Motor neuron (in vitro differentiated cells): ENCODE measurements at regions not wholly inside any gene's neighbourhood (a gene's known extent, or its start where the extent isn't known, plus 50 kb on each side); places are given as distances from the start of the nearest gene placed in this dataset.

Source experiments
- ATAC-seq, 8 experiments: fragments of 200-7000 bp; cut with Tn5 transposase; replicated peaks in 6 of 8; 2 replicates each; pipeline ENCODE4 v1.8.0; 2021; ENCODE audit warnings: mild to moderate bottlenecking in 8 of 8, moderate library complexity in 8 of 8
- H3K27ac ChIP-seq, 2 donors: fragments of 250-450 bp; sonication (Bioruptor Pico); 2 replicates each; pipeline ENCODE4 v1.9.0; 2021; ENCODE audit warnings: antibody characterized with exemption in 2 of 2, mild to moderate bottlenecking in 2 of 2, moderate library complexity in 1 of 2
- H3K4me1 ChIP-seq, 2 donors: fragments of 250-450 bp; sonication (Bioruptor Pico); replicated peaks in 1 of 2; 2 replicates each; pipeline ENCODE4 v1.6.1; 2021; ENCODE audit warnings: antibody characterized with exemption in 2 of 2, mild to moderate bottlenecking in 2 of 2, moderate library complexity in 1 of 2
- H3K4me3 ChIP-seq, 5 donors: fragments of 250-450 bp; sonication (Bioruptor Pico); 2 replicates each; pipeline ENCODE4 v1.9.0; 2021; ENCODE audit warnings: antibody characterized with exemption in 5 of 5, mild to moderate bottlenecking in 5 of 5, moderate library complexity in 4 of 5
- WGBS, 10 experiments: fragments of 450-650 bp; shearing (Covaris generic); methylation state at CpG; one replicate each; pipeline ENCODE4 v1.0.0; 2022; 5-methylcytosine and 5-hydroxymethylcytosine counted together
- in situ Hi-C, 9 experiments: fragments of 400-800 bp; cut with MboI; loops; one replicate each; pipeline ENCODE4 v1.15.0; 2021; ENCODE audit warnings: low sequenced_read_pairs in 9 of 9, low pct_unique_long_range_greater_than_20kb in 2 of 9; ENCODE audit not compliant: unreplicated experiment in 9 of 9

DNA sequence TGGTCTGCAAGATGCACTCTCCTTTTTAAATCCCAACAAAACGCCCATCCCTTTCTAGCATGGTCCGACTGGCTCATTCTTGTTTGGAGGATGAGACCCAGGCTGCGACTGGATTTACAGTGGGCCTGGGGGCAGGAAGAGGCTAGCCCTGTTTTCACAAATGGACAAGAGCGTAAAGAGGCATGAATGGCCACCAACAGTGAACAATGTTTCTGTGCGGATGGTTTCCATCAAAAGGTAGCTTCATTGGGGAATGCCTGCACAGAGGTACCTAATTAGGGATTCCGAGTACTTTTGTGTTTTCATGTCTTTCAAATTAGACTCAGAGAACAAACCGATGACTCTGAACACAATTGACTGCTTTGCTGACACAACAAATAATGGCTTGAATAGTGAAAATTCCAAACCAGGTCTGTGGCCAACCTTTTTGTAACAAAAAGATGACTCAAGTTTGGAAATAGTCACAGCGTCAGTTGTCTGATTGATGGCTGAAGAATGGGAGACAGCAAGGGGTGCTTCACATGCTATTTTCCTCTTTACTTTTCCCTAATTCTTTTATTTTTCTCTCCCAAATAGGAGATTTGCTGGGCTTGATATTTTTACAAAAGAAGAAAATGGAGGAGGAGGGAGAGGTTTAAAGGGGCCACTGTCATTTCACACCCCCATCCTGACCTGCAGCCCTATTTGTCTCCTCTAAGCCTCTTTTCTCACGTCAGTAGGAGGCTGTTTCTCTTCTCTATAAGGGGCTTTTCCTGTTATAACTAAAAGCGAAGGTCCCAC lies 208.1 kb upstream of the S1PR3 start:
- Histone ChIP-seq H3K4me1 (peaks cover 5 to 28% of the 10 kb centered on the region in 2 donors), H3K27ac (no peak overlapping the region)
- 13 to 88% (median 55%) methylated on average over 3 to 10 of the region's 10 CpGs for WGBS, 10 experiments

GRCh38 chr9:88783711-88784083 lies 207.6 kb upstream of the S1PR3 start:
- H3K4me1 ChIP-seq = peaks cover 5 to 27% of the 10 kb centered on the region in 2 donors
- ATAC-seq = peak in 6 of 8 experiments; percentile 11 to 32 (median 24)
- no peak overlapping the region for H3K4me3 ChIP-seq
- in situ Hi-C loops = no loop called here
- WGBS, 10 experiments = 35 to 100% (median 90%) methylated on average over 1 to 3 of the region's 4 CpGs; no CpG with 5 or more reads in 4 of the 10 experiments
- H3K27ac ChIP-seq = peak overlapping the region in 1 of 2 donors; percentile 17

More for the DNA sequence above, 208.1 kb upstream of the S1PR3 start:
- no peak overlapping the region for H3K4me3 ChIP-seq
- in situ Hi-C loops = no loop called here
- ATAC-seq = peak in 5 of 8 experiments; percentile 50 to 70 (median 65)

DNA sequence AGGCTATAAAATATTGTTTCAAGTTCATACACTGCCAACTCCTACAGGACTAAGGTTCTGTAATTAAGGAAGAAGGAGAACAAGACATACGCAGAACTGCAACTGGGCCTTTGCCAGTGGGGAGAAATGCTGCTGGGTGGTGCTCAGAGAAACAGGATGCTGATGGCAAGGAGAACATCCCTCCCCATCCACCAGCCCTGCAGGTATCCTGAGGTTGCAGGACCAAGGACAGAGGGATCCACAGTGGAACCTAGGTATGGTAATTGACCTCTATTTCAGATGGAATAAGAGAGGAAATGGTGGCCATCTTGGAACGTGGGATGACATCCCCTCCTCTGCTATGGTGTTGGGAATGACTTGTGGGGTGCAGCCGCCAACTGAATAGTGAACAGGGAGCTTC lies 206.3 kb upstream of the S1PR3 start:
- in situ Hi-C loops = no loop called here
- Histone ChIP-seq H3K4me3 (no peak overlapping the region), H3K4me1 (peaks cover 5 to 27% of the 10 kb centered on the region in 2 donors), H3K27ac (no peak overlapping the region)
- WGBS, 10 experiments = 80 to 100% (median 92%) methylated on average over 1 to 2 of the region's 3 CpGs; no CpG with 5 or more reads in 2 of the 10 experiments
- ATAC-seq = no peak

DNA sequence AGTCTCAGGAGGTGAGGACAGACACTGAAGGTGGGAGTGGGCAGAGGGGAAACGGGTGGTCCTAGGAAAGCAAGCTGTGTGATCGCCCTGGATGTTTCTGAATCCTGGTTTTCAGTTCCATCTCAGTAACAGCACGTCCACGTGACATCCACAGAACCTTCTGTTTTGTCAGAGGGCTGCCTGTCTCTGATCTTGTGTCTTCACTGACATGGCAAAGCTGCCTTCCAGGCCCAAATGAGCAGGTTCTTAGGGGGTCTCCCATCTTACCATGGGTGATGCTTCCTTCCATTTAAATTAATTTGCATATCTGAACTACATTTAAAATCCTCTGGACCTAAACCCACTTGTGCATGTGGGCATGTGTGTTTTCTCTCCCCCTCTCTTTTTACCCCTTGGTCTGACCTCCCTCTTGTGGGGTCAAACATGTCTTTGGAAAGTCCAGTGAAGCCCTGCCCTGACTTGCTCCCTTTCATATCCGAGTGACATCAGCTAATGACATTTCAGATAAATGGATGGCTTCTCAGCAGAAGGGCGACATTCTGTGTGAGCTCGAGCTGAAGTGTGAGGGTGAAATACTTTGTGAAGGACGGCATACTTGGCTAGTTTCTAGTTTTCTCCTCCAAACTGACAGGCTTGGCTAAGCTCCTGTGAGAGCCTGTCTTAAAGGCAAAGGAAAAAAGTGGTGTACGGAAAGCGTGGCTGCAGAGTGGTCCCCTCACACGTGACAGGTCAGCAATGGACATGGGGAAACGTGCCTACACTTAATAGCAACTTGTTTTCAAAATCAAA lies 204.8 kb upstream of the S1PR3 start:
- ATAC-seq = peak in 5 of 8 experiments; percentile 12 to 48 (median 37)
- no peak overlapping the region for H3K27ac ChIP-seq
- H3K4me1 ChIP-seq = peaks cover 5 to 27% of the 10 kb centered on the region in 2 donors
- H3K4me3 ChIP-seq = no peak overlapping the region
- in situ Hi-C loops = no loop called here
- WGBS, 10 experiments = 0 to 68% (median 53%) methylated on average over 1 to 7 of the region's 12 CpGs; no CpG with 5 or more reads in 2 of the 10 experiments

GRCh38 chr9:88789785-88790184 lies 201.5 kb upstream of the S1PR3 start:
- WGBS, 10 experiments = 0 to 100% (median 70%) methylated on average over 1 to 2 of the region's 3 CpGs; no CpG with 5 or more reads in 6 of the 10 experiments
- H3K27ac ChIP-seq = no peak overlapping the region
- H3K4me3 ChIP-seq = no peak overlapping the region
- peak in 3 of 8 experiments; percentile 38 to 70 (median 53) for ATAC-seq
- in situ Hi-C loops = no loop called here
- H3K4me1 ChIP-seq = peaks cover 5 to 9% of the 10 kb centered on the region in 2 donors

DNA sequence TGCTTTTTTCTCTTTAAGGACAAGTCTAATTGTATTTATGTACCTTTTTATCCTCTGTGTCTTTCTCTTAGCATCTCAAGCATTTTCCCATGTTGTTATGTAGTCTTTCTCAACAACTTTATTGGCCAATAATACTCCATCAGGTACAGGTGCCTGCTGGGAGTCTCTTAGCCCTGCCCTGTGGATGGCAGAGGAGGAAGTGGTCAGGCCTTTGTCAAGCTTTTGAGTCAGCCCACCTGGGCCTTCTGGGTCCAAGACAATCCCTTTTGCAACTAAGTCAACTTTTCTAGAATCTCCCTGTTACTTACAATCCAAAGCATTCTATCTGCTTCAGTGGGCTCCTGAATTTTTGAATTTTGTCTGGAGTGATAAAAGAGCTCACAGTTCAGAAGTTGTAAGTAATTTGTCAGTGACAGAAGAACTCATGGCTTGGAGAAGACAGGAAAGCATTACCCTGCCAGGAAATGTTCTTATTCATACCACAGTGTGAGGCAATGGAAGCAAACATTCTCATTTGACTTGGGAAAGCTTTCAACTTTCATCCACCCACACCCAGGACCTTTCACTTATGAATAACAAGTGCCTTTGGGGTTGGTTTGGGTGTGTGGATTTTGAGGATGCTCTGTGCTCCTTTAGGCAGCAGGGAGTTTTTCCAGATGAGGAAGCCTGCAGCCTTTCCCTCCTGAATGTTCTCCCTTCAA lies 200.0 kb upstream of the S1PR3 start:
- in situ Hi-C loops = no loop called here
- Histone ChIP-seq H3K4me1 (peaks cover 5 to 8% of the 10 kb centered on the region in 2 donors), H3K27ac (no peak overlapping the region), H3K4me3 (no peak overlapping the region)
- ATAC-seq = peak in 3 of 8 experiments; percentile 83 to 94 (median 89)

- in situ Hi-C loops = no loop called here
Observed at GRCh38 chr9:88792502-88792901, 198.8 kb upstream of the S1PR3 start.

GRCh38 chr9:88794100-88794499 lies 197.2 kb upstream of the S1PR3 start:
- H3K4me1 ChIP-seq = no peaks in the 10 kb centered on the region
- no peak overlapping the region for H3K27ac ChIP-seq
- ATAC-seq = no peak
- no peak overlapping the region for H3K4me3 ChIP-seq
- 53 to 100% (median 91%) methylated on average over 2 to 4 of the region's 5 CpGs; no CpG with 5 or more reads in 3 of the 10 experiments for WGBS, 10 experiments
- in situ Hi-C loops = no loop called here

More at GRCh38 chr9:88792502-88792901, 198.8 kb upstream of the S1PR3 start:
- Histone ChIP-seq H3K4me3 (no peak overlapping the region), H3K4me1 (no peaks in the 10 kb centered on the region), H3K27ac (no peak overlapping the region)
- ATAC-seq = no peak
- WGBS, 10 experiments = 33 to 100% (median 83%) methylated on average over 1 to 2 of the region's 3 CpGs

GRCh38 chr9:88796947-88797346 lies 194.3 kb upstream of the S1PR3 start:
- no peaks in the 10 kb centered on the region for H3K4me1 ChIP-seq
- in situ Hi-C loops = no loop called here
- 70 to 100% (median 96%) methylated on average over 2 of the region's 2 CpGs for WGBS, 10 experiments
- ATAC-seq = no peak
- H3K4me3 ChIP-seq = no peak overlapping the region
- H3K27ac ChIP-seq = no peak overlapping the region

DNA sequence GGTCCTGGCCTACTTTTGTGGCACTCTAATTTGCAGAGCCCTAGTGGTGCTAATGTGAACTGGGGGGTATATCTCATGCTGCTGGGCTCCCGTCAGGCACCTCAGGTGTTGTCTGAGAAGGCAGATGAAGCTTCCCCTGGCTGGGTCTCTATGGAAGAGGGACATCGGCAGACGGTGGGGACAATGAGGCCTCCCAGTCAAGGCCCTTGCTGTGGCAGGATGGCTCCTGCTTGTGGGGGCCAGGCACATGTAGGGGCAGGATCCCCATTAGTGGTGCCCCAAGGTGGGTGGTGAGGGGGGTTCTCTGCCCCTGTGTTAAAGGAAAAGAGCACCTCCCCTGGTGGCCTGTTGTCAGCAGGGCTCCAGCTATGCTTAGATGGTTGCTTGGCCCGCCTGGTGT lies 192.8 kb upstream of the S1PR3 start:
- ATAC-seq = no peak
- WGBS, 10 experiments = 90 to 100% (median 100%) methylated on average over 1 to 3 of the region's 4 CpGs; no CpG with 5 or more reads in 4 of the 10 experiments
- Histone ChIP-seq H3K4me3 (no peak overlapping the region), H3K4me1 (no peaks in the 10 kb centered on the region), H3K27ac (no peak overlapping the region)
- in situ Hi-C loops = no loop called here

- Histone ChIP-seq H3K4me1 (no peaks in the 10 kb centered on the region), H3K4me3 (no peak overlapping the region), H3K27ac (no peak overlapping the region)
- in situ Hi-C loops = no loop called here
- WGBS, 10 experiments = 48 to 100% (median 84%) methylated on average over 2 to 6 of the region's 6 CpGs
- ATAC-seq = no peak
Observed at GRCh38 chr9:88799541-88800328, 191.5 kb upstream of the S1PR3 start.

- WGBS, 10 experiments = 81 to 100% (median 100%) methylated on average over 1 to 3 of the region's 3 CpGs; no CpG with 5 or more reads in 2 of the 10 experiments
- Histone ChIP-seq H3K4me1 (no peaks in the 10 kb centered on the region), H3K4me3 (no peak overlapping the region), H3K27ac (no peak overlapping the region)
- in situ Hi-C loops = no loop called here
- no peak for ATAC-seq
Observed at GRCh38 chr9:88800329-88800682, 191.0 kb upstream of the S1PR3 start.
